Colonic mucosa (tissue), 4 donors: ENCODE measurements at regions not wholly inside any gene's neighbourhood (a gene's known extent, or its start where the extent isn't known, plus 50 kb on each side); places are given as distances from the start of the nearest gene placed in this dataset.

Experiments used
- DNase-seq: peaks from one replicate; pipeline ENCODE4 v3.0.0-alpha.2; 2020
- H3K27ac ChIP-seq: fragments of 200-600 bp; one replicate; pipeline ENCODE4 v1.8.0; 2021
- H3K27me3 ChIP-seq: fragments of 200-600 bp; one replicate; pipeline ENCODE4 v1.8.0; 2021
- H3K36me3 ChIP-seq: fragments of 200-600 bp; one replicate; pipeline ENCODE4 v1.8.0; 2021
- H3K4me1 ChIP-seq: fragments of 200-600 bp; one replicate; pipeline ENCODE4 v1.8.0; 2021; ENCODE audit warnings: mild to moderate bottlenecking
- H3K4me3 ChIP-seq: fragments of 200-600 bp; one replicate; pipeline ENCODE4 v1.8.0; 2021
- H3K9ac ChIP-seq, 2 donors: one replicate each; pipeline ENCODE4 v1.7.0; 2013; ENCODE audit warnings: control low read depth in 2 of 2, low read depth in 2 of 2, low read length in 2 of 2
- H3K9me3 ChIP-seq: fragments of 200-600 bp; one replicate; pipeline ENCODE4 v1.8.0; 2021
- intact Hi-C: fragments of 100-400 bp; cut with DNase I; formaldehyde crosslinking; loops from one replicate; pipeline ENCODE4 v1.14.1; 2022
- TF ChIP-seq, protein P1 (sequence below): fragments of 200-600 bp; IDR thresholded peaks from one replicate; pipeline ENCODE4 v1.8.0; 2022; ENCODE audit warnings: antibody characterized with exemption, mild to moderate bottlenecking
- donor health status: healthy.
- donor health status: DM: no; HTN: no; CAD: no.
- donor health status: DM: no; HTN: no; CAD: no.

DNA sequence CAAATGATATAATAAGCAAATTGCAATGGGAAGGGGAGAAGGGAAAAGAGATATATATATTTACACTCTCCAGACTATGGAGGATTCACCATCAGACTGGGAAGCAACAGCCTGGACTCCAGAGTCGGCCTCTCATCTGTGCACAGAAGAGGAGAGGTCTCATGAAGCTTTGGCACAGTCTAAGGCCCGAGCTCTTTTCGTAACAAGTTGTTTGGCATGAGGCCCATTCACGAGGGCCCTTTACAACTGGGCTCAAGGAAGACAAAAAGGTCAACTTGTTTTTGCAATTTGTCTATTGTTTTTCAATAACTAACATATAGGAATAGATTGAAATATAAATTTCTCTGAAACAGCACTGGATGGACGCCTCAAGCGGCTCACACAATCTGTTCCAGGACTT is 66.7 kb upstream of the AJAP1 start:
- intact Hi-C loops, result no loop called here
- Histone ChIP-seq H3K9me3 (no peaks in the 10 kb centered on the region), H3K9ac (no peak overlapping the region), H3K4me3 (no peak overlapping the region), H3K27me3 (no peaks in the 10 kb centered on the region), H3K4me1 (no peaks in the 10 kb centered on the region), H3K27ac (no peak overlapping the region), H3K36me3 (no peaks in the 10 kb centered on the region)
- TF ChIP-seq, protein P1, sequence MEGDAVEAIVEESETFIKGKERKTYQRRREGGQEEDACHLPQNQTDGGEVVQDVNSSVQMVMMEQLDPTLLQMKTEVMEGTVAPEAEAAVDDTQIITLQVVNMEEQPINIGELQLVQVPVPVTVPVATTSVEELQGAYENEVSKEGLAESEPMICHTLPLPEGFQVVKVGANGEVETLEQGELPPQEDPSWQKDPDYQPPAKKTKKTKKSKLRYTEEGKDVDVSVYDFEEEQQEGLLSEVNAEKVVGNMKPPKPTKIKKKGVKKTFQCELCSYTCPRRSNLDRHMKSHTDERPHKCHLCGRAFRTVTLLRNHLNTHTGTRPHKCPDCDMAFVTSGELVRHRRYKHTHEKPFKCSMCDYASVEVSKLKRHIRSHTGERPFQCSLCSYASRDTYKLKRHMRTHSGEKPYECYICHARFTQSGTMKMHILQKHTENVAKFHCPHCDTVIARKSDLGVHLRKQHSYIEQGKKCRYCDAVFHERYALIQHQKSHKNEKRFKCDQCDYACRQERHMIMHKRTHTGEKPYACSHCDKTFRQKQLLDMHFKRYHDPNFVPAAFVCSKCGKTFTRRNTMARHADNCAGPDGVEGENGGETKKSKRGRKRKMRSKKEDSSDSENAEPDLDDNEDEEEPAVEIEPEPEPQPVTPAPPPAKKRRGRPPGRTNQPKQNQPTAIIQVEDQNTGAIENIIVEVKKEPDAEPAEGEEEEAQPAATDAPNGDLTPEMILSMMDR, result no peak
- DNase-seq, result no peak

DNA sequence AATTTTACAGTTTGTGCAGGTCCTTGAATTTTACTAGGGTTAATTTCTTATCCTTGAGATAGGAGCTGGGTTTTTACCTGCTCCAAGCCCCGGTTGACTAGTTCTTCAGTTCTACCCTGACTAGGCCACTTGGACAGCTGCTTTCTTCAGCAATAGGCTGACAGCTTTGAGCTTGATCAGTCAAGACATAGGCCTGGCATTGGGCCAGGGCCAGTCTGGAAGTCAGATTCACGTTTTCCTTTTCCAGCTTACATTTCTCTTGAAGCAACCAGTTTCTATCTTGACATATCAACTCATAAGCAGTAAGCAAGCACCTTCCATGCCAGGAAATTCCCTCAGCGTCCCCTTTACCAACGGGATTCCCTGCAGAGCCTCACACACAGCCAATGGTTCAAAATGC is 63.7 kb upstream of the AJAP1 start:
- Histone ChIP-seq H3K36me3 (no peaks in the 10 kb centered on the region), H3K9ac (no peak overlapping the region), H3K27me3 (no peaks in the 10 kb centered on the region), H3K4me3 (no peak overlapping the region), H3K9me3 (no peaks in the 10 kb centered on the region), H3K4me1 (no peaks in the 10 kb centered on the region), H3K27ac (no peak overlapping the region)
- TF ChIP-seq, protein P1, result no peak
- no peak for DNase-seq
- intact Hi-C loops, result no loop called here

DNA sequence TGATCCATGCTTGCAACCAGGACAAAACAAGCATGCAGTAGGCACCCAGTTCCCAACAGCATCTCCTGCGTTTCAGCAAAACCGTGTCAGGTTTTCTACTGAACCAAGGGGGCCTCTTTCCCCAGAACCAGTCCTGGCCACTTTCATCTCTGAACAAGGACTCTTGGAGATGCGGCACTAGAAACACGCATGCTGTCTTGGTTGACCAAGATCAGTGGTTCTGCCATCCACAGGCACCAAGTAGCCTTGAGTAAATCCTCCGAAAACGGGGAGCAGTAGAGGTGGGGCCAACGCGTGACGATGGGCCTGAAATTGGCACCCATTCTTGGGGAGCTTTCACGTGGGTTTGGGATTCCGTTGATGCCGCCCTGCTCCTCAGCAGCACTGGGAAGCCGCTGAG is 62.5 kb upstream of the AJAP1 start:
- H3K36me3 ChIP-seq, result no peaks in the 10 kb centered on the region
- no peak overlapping the region for H3K4me3 ChIP-seq
- H3K27ac ChIP-seq, result no peak overlapping the region
- TF ChIP-seq, protein P1, result no peak
- H3K4me1 ChIP-seq, result no peaks in the 10 kb centered on the region
- DNase-seq, result no peak
- no peak overlapping the region for H3K9ac ChIP-seq
- intact Hi-C loops, result no loop called here
- H3K27me3 ChIP-seq, result no peaks in the 10 kb centered on the region
- no peaks in the 10 kb centered on the region for H3K9me3 ChIP-seq

DNA sequence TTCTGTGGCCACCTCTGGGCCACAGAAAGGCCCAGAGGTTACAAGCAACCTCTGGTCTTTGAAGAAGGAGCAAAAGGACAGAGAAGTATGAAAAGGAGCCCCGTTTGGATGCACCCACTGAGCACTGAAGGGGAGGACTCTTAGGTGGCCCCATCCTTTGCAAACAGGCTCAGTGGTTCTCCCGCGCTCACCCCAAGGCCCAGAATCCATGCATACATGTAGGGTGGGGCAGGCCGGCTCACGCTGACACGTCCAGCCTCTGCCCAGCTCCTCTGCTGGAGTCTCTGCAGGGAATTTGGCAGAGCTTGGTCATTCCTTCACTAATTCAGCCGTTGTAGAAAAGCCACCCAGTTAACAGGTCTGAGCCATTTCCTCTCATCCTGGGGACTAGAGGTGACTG is 61.3 kb upstream of the AJAP1 start:
- Histone ChIP-seq H3K4me3 (no peak overlapping the region), H3K27me3 (no peaks in the 10 kb centered on the region), H3K27ac (no peak overlapping the region), H3K4me1 (no peaks in the 10 kb centered on the region), H3K9ac (no peak overlapping the region), H3K36me3 (no peaks in the 10 kb centered on the region), H3K9me3 (no peaks in the 10 kb centered on the region)
- no peak for DNase-seq
- intact Hi-C loops, result no loop called here
- TF ChIP-seq, protein P1, result no peak

DNA sequence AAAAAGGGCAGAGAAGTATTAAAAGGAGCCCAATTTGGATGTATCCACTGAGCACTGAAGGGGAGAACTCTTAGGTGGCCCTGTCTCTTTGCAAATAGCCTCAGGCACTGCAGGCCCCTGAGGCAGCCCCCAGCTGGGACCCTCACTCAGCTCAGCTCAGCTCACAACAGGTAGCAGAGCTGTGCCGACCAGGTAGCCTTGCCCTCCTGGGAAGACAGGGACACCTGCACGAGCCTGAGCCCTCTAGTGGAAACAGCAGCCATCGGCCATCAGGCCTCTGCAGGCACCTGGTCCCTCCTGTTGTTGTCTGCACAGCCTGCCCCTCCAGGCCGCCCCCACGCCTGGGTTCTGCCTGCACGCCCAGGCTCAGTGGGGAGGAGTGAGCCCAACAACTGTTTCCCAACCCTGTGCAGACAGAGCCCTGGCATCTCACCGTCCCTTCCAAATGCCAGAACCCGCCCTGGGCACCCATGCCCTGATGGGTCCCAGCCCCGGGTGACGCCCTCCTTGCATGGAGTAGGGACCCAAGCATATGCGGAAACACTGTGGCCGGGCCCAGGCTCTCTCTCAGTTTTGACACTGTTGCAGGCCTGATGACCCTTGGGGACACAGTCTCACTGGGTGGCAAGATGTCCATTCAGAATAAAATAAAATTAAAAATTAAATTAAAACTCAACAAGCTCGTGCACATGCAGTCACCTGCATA is 60.0 kb upstream of the AJAP1 start:
- TF ChIP-seq, protein P1, result no peak
- Histone ChIP-seq H3K27me3 (no peaks in the 10 kb centered on the region), H3K4me1 (no peaks in the 10 kb centered on the region), H3K27ac (no peak overlapping the region), H3K9me3 (no peaks in the 10 kb centered on the region), H3K9ac (no peak overlapping the region), H3K36me3 (no peaks in the 10 kb centered on the region), H3K4me3 (no peak overlapping the region)
- intact Hi-C loops, result no loop called here
- no peak for DNase-seq
